ENCODE measurements at regions not wholly inside any gene's neighbourhood (a gene's known extent, or its start where the extent isn't known, plus 50 kb on each side); places are given as distances from the start of the nearest gene placed in this dataset.
A peak's percentile ranks its signal among the peaks of the same experiment; 100 is the strongest.
"Not testable (repeated sequence)": the region's sequence is repeated elsewhere in the genome, so short reads cannot be mapped to it uniquely, and the experiment has no call there.

DNA sequence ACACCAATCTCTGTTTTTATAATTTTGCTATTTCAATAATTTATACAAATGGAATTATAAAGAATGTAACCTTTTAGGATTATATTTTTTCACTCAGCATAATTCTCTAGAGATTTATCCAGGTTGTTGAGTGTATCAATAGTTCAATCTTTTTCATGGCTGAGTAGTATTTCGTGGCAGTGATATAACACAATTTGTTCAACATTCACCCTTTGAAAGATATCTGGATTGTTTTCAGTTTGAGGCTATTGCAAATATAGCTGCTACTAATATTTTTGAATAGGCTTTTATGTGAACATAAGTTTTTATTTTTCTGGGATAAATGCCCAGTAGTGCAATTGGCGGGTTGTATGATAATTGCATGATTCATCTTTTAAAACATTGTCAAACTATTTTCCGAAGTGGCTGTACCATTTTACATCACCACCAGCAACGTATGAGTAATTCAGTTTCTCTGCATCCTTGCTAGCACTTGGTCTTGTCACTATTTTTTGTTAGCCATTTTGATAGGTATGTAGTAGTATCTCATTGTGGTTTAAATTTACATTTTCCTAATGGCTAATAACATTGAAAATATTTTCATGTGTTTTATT is 55.6 kb upstream of the ABCD3 start:
- no peak for DNase-seq

DNA sequence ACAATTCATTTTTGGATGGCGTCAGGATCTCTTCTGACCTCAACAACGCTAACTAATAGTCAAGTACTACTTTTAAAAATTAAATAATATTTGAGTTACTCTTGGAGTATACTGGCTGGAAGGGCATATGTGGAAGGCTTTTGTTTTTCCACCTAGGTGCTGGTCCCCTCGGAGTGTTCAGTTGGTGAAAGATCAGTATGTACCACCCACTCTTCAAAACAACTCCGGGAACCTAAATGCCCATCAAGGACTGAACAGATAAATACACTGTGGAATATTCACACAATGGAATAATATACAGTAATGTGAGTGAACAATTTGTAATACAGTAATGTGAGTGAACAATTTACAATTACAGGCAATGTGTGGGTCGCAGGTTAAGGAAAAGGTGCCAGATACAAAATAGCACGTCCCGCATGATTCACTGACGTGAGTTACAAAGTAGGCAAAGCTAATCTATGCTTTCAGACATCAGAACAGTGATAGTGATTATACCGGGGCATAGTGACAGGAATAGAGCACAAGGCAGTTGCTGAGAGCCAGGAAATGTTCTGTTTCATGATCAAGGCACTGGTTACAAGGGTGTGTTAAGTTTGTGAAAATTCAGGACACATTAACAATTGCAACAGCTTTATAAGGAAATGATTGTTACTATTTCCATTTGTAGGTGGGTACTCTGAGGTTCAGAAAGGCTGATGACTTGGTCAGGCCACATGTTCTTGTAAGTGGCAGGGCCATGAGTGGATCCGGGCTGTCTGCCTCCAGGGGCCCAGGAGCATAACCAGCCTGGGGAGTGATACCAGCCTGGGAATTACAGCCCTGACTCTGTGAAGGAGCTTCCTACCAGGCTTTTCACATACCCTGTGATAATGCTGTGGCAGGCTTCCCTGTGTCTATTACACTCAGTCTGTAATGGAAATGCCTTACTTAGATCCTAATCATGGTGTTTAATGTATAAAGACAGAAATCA is 59.3 kb upstream of the ABCD3 start:
- no peak for DNase-seq

- no peak for DNase-seq
Observed at GRCh38 chr1:94357661-94358060, 60.5 kb upstream of the ABCD3 start.

DNA sequence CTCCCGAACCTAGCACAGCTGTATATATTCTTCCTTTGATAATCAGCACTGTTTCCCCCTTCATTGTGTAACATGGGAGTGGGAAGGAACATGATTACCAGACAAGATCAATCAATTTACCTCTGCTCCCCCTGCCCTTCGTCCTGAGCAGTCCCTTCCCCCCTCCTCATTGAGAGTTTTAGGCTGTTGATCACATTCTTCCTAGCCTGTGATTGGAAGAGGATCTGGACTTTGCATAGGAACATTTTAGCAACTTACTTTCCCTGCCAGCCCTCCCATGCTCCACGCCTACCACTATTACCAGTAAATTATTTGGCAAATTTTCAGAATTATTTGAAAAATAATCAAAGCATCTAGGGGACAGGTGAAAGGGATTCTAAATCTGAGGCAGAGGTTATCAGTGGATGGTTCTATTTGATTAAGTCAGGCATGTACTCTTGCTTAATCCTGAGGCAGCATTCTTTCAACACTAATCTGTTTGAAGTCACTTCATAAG is 62.7 kb upstream of the ABCD3 start:
- DNase-seq, result no peak

DNA sequence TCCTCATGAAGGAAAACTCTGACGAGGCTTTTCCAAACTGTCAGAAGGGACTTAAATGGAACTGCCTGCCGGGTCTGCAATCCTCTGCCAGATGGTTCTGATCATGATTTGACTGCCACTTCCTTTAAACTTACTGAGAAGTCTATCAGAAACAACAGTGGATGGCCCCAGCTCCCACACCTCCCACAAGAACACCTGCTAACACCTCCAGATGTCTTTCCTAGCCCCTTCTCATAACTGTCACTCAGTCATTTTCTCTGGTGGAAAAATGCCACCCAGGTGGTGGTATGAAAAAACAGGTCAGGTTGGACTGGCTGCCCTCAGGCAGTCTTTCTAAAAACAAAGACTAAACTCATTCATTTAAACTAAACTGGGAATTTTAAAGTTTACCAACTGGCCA is 66.7 kb upstream of the ABCD3 start:
- no peak for DNase-seq

- DNase-seq, result no peak
Observed at GRCh38 chr1:94350350-94350924, 67.8 kb upstream of the ABCD3 start.

DNA sequence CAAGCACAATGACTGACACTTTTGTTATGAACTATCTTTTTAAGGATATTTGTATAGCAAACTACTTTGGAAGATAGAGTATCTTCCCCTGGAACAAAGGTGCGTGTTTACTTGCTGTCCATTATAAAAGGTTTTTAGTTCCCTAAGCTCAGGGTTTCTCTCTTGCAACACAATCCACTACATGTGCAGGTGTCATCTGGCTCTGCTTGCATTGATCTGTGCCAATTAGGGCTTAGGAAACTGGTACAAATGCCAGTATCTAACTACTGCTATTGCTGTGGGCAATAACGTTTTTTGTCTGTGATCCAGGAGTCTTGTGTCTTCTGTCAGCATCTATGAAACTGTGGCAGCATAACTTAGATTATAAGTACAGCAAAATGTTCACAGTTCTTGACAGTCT is 68.3 kb upstream of the ABCD3 start:
- DNase-seq, result no peak

DNA sequence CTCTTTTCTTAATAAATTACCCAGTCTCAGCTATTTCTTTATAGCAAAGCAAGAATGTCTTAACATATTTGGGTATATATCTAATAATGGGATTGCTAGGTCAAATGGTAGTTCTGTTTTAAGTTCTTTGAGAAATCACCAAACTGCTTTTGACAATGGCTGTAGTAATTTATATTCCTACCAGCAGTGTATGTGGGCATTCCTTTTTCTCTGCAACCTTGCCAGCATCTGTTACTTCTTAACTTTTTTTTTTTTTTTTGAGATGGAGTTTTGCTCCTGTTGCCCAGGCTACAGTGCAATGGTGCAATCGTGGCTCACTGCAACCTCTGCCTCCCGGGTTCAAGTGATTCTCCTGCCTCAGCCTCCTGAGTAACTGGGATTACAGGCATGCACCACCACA is 69.8 kb upstream of the ABCD3 start:
- not testable (repeated sequence) for DNase-seq

- no peak for DNase-seq
Observed at GRCh38 chr1:94345148-94345721, 73.0 kb upstream of the ABCD3 start.

DNA sequence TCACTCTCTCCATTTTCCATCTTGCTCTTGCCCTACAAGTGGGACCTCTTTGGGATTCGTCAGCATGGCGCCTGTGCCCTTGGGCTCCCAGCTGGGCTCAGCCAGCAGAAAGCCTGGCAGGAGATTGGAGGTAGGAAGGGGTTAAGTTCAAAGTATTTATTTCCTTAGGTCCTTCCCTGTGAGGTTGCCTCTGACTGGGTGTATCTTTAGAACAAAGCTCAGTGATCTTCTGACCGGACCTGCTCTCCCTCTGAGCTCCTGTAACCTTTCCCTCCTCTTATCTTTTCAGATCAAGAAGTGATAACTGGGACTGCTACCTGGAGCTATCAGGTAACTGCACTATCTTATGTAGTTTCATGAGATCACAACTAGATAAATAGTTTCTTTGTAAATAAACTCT is 75.8 kb upstream of the ABCD3 start:
- DNase-seq, result no peak

GRCh38 chr1:94339206-94339927 is 78.8 kb upstream of the ABCD3 start:
- no peak for DNase-seq

GRCh38 chr1:94336991-94337390 is 81.2 kb upstream of the ABCD3 start:
- DNase-seq, result no peak

DNA sequence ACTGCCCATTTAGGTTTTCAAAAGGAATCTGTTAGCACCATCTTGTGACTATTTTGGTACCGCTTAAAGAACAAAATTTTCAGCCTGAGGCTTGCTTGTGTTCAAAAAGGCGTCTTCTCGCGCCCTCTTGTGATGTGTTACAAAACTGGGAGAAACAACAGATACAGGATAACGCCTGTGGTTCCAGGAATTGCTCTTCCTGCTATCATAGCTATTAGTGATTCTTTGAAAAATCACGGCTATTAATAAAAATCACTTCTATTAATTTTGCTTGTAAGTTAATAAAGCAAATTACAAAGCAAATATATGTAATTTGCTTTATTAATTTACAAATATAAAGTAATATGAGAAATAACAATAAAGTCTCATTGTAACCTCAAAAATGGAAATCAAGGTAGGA is 82.2 kb upstream of the ABCD3 start:
- DNase-seq, result peak; percentile 92

DNA sequence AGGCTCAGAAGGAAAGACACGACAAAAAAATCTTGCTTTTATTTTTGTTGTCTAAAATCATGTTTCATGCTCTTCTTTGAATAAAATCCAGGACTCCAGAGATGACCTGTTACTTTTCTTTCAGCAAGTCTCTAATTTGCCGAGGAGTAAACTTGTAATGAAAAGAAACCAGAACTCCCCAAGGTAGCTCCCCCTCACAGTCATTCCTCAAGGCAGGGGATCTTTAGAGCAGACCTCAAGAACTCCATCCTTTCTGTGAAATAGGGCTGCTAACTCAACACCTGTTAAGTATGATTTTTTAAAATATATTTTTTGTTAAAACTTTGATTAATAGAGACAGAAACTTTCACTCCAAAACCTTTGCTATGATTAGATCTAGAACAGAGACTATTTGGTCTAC is 82.7 kb upstream of the ABCD3 start:
- no peak for DNase-seq

DNA sequence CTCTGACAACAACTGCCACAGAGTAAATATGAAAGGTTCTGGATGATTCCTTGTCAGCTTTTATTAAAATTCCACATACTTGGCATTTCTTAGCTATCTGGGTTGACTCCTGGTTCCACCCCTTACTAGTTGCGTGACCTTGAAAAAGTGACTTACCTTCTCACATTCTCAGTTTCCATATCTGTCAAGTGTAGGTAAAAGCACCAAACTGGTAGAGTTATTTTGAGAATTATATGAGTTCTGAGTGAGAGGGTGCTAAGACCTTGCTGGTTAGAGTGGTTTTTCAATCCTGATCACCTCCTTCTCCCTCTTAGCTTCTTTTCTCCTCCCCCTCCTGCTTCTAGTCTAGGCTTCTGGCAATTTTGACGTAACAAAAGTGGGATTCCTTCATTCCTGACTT is 83.4 kb upstream of the ABCD3 start:
- no peak for DNase-seq

DNA sequence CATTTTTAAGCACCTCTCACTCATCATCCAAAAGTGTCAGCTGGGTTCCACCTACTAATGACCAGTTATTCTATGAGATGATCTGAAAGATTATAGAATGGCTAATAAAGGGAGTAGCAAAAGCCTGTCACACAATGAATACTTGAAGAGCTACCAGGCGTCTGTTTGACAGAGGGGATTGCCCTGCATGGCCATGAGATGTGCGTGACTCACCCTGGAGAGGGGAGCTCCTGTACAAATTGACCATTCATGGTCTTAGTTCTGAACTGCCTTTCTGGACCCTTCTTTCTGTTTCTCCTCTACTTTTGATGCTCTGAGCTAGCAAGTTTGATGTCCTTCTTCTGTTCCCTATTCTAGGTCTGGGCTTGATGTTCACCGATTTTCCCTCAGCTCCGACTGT is 85.2 kb upstream of the ABCD3 start:
- DNase-seq, result no peak

GRCh38 chr1:94332516-94332915 is 85.7 kb upstream of the ABCD3 start:
- no peak for DNase-seq

GRCh38 chr1:94329986-94330385 is 88.2 kb upstream of the ABCD3 start:
- no peak for DNase-seq

GRCh38 chr1:94329276-94329675 is 88.9 kb upstream of the ABCD3 start:
- DNase-seq, result no peak

DNA sequence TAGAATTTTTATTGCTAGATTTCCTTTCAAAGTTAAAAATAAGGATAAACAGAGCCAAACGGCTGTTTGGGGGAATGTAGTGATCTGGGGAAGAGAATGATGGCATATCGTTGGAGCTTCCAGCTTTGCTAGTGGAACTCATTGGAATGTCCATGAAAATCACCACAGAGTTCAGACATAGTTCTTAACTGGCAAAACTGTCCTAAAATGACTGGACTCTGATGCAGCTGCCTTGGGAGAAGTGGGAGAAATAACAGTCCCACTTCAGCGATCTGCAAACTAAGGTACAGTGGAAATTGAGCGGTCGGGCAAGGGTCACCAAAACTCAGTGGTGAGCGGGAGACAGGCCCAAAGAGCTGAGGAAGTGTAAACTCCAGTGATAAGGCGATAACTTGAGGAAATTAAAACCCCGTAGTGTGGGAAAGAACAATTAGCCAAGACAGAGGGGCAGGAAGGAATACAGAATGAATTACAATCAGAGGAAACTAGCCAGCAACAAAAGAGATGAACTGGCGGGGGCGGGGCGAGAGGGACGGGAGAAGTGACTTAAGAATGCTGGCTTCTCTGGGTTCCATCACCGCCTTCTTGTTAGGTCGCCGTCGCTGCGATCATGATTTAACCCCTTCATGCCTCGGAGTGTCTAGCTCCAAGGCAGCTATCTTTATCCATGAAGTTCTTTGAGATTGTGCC is 89.8 kb upstream of the ARHGAP29 start:
- DNase-seq, result no peak

DNA sequence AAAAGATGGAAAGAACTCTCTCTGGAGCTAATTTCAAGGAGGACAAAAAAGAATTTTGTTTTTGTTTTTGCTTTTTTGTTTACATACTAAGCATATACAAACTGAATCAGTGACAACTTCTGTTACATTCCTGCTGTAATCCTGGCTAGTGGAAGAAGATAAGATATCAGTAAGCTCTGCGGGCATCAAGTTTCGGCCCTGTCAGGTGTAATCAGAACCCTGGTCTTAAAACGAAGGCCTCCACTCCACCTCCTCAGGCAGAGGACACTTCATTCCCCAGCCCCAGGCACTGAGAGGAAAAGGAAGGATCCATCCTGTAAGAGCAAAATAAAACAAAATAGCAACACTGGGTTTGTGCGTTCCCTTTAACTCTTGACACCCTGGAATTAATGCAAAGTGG is 88.9 kb upstream of the ARHGAP29 start:
- DNase-seq, result no peak

Measured in NCI-H1694 (cell line).